SKM-1 treated with dmso at 0.1 percent for 144 hours (cell line): ENCODE measurements at regions not wholly inside any gene's neighbourhood (a gene's known extent, or its start where the extent isn't known, plus 50 kb on each side); places are given as distances from the start of the nearest gene placed in this dataset.
"Not testable (repeated sequence)": the region's sequence is repeated elsewhere in the genome, so short reads cannot be mapped to it uniquely, and the experiment has no call there.

Source experiments
- DNase-seq: peaks from one replicate; lab custom pipeline; 2025; ENCODE audit not compliant: unreplicated experiment; lab: John Stamatoyannopoulos, UW

- not testable (repeated sequence) for DNase-seq
These were observed 287.1 kb upstream of the MTPN start for GRCh38 chr7:136264304-136264703.

GRCh38 chr7:136263112-136263860, 286.1 kb upstream of the MTPN start:
- DNase-seq, result not testable (repeated sequence)

GRCh38 chr7:136260591-136260990, 283.4 kb upstream of the MTPN start:
- not testable (repeated sequence) for DNase-seq

GRCh38 chr7:136259074-136259473, 281.9 kb upstream of the MTPN start:
- DNase-seq, result no peak

- DNase-seq, result no peak
These were observed 279.3 kb upstream of the MTPN start for GRCh38 chr7:136256491-136256890.

- no peak for DNase-seq
These were observed 277.0 kb upstream of the MTPN start for GRCh38 chr7:136254148-136254547.

GRCh38 chr7:136251826-136252225, 274.7 kb upstream of the MTPN start:
- DNase-seq, result no peak

GRCh38 chr7:136247211-136247610, 270.1 kb upstream of the MTPN start:
- no peak for DNase-seq

- DNase-seq, result no peak
These were observed 268.3 kb upstream of the MTPN start for GRCh38 chr7:136245327-136246004.

- no peak for DNase-seq
These were observed 256.9 kb upstream of the MTPN start for GRCh38 chr7:136234040-136234439.

- no peak for DNase-seq
These were observed 253.1 kb upstream of the MTPN start for GRCh38 chr7:136230210-136230609.

- DNase-seq, result no peak
These were observed 252.6 kb upstream of the MTPN start for GRCh38 chr7:136229790-136230189.

GRCh38 chr7:136228171-136228570, 251.0 kb upstream of the MTPN start:
- DNase-seq, result no peak

GRCh38 chr7:136214356-136214755, 237.2 kb upstream of the MTPN start:
- no peak for DNase-seq

GRCh38 chr7:136213012-136213411, 235.9 kb upstream of the MTPN start:
- DNase-seq, result no peak

- no peak for DNase-seq
These were observed 233.5 kb upstream of the MTPN start for GRCh38 chr7:136210664-136211063.

- DNase-seq, result no peak
These were observed 232.9 kb upstream of the MTPN start for GRCh38 chr7:136210079-136210478.

- no peak for DNase-seq
These were observed 228.8 kb upstream of the MTPN start for GRCh38 chr7:136205956-136206355.

- DNase-seq, result no peak
These were observed 221.0 kb upstream of the MTPN start for GRCh38 chr7:136198168-136198567.

- no peak for DNase-seq
These were observed 217.7 kb upstream of the MTPN start for GRCh38 chr7:136194878-136195277.

GRCh38 chr7:136193940-136194339, 216.8 kb upstream of the MTPN start:
- no peak for DNase-seq

- no peak for DNase-seq
These were observed 212.4 kb upstream of the MTPN start for GRCh38 chr7:136189506-136189998.
